ENCODE measurements at regions not wholly inside any gene's neighbourhood (a gene's known extent, or its start where the extent isn't known, plus 50 kb on each side); places are given as distances from the start of the nearest gene placed in this dataset.

- ATAC-seq: no peak
- H3K36me3 ChIP-seq (ENCODE audit: control insufficient read depth in 1 of 2, insufficient read depth in 2 of 2, low read length in 2 of 2): no peaks in the 10 kb centered on the region
- H3K27ac ChIP-seq (ENCODE audit: low read depth, low read length): no peak overlapping the region
- no peaks in the 10 kb centered on the region for H3K9me2 ChIP-seq (ENCODE audit: insufficient read depth)
- no peaks in the 10 kb centered on the region for H3K9me3 ChIP-seq (ENCODE audit: control insufficient read depth in 1 of 2, insufficient read depth in 1 of 2, low read depth in 1 of 2, low read length in 2 of 2)
- no peak overlapping the region for H3K9ac ChIP-seq (ENCODE audit: low read length)
- TF ChIP-seq, protein P1, sequence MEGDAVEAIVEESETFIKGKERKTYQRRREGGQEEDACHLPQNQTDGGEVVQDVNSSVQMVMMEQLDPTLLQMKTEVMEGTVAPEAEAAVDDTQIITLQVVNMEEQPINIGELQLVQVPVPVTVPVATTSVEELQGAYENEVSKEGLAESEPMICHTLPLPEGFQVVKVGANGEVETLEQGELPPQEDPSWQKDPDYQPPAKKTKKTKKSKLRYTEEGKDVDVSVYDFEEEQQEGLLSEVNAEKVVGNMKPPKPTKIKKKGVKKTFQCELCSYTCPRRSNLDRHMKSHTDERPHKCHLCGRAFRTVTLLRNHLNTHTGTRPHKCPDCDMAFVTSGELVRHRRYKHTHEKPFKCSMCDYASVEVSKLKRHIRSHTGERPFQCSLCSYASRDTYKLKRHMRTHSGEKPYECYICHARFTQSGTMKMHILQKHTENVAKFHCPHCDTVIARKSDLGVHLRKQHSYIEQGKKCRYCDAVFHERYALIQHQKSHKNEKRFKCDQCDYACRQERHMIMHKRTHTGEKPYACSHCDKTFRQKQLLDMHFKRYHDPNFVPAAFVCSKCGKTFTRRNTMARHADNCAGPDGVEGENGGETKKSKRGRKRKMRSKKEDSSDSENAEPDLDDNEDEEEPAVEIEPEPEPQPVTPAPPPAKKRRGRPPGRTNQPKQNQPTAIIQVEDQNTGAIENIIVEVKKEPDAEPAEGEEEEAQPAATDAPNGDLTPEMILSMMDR (IDR thresholded peaks at IDR 0.05 in 2 of 3, conservative IDR thresholded peaks at IDR 0.05 in 1 of 3; ENCODE audit: borderline replicate concordance in 1 of 3, insufficient read depth in 1 of 3, low read depth in 2 of 3, low read length in 2 of 3): no peak
- H3K4me2 ChIP-seq (ENCODE audit: low read length): no peak overlapping the region
- RAD21 ChIA-PET (ENCODE audit: low non-redundant PET in 1 of 2, low total read pairs in 2 of 2, uncharacterized antibody in 2 of 2, unreplicated experiment in 2 of 2): no interaction called here
- no peak overlapping the region for H2AFZ ChIP-seq (ENCODE audit: low read depth, low read length, poor library complexity, severe bottlenecking)
- CTCF ChIA-PET: no interaction called here
- no peaks in the 10 kb centered on the region for H3K27me3 ChIP-seq (ENCODE audit: insufficient read depth, low read length)
- BruUV-seq (replicated peaks): no TSS peak
- H3K4me3 ChIP-seq (replicated peaks in 1 of 2; ENCODE audit: low read depth in 1 of 2, low read length in 2 of 2): no peak overlapping the region
- H3K79me2 ChIP-seq (ENCODE audit: insufficient read depth, low read length): no peaks in the 10 kb centered on the region
- intact Hi-C loops (cut with micrococcal nuclease): no loop called here
- POLR2A ChIA-PET: no interaction called here
- no peaks in the 10 kb centered on the region for H3K4me1 ChIP-seq (ENCODE audit: control insufficient read depth in 1 of 2, insufficient read depth in 2 of 2, low read length in 2 of 2)
- DNase-seq (ENCODE audit: low read depth, low spot score): no peak
- H4K20me1 ChIP-seq (ENCODE audit: insufficient read depth): no peaks in the 10 kb centered on the region
These were observed 1215.2 kb downstream of the SI start for GRCh38 chr3:163863146-163863545.

GRCh38 chr3:163852233-163852632, 1226.1 kb downstream of the SI start:
- no TSS peak for BruUV-seq (replicated peaks)
- H3K27me3 ChIP-seq (ENCODE audit: insufficient read depth, low read length): no peaks in the 10 kb centered on the region
- H3K9me3 ChIP-seq (ENCODE audit: control insufficient read depth in 1 of 2, insufficient read depth in 1 of 2, low read depth in 1 of 2, low read length in 2 of 2): no peaks in the 10 kb centered on the region
- no peak overlapping the region for H3K4me3 ChIP-seq (replicated peaks in 1 of 2; ENCODE audit: low read depth in 1 of 2, low read length in 2 of 2)
- ChIA-PET CTCF (no interaction called here), RAD21 (ENCODE audit: low non-redundant PET in 1 of 2, low total read pairs in 2 of 2, uncharacterized antibody in 2 of 2, unreplicated experiment in 2 of 2) (no interaction called here), POLR2A (no interaction called here)
- no peak overlapping the region for H3K27ac ChIP-seq (ENCODE audit: low read depth, low read length)
- no peaks in the 10 kb centered on the region for H3K36me3 ChIP-seq (ENCODE audit: control insufficient read depth in 1 of 2, insufficient read depth in 2 of 2, low read length in 2 of 2)
- ATAC-seq (no peak), DNase-seq (ENCODE audit: low read depth, low spot score) (no peak)
- no peaks in the 10 kb centered on the region for H3K9me2 ChIP-seq (ENCODE audit: insufficient read depth)
- no peak overlapping the region for H2AFZ ChIP-seq (ENCODE audit: low read depth, low read length, poor library complexity, severe bottlenecking)
- intact Hi-C loops (cut with micrococcal nuclease): no loop called here
- H3K79me2 ChIP-seq (ENCODE audit: insufficient read depth, low read length): no peaks in the 10 kb centered on the region
- TF ChIP-seq POLR2AphosphoS5 (IDR thresholded peaks at IDR 0.05; ENCODE audit: low read depth, low read length) (no peak), MAX (IDR thresholded peaks at IDR 0.05) (no peak), SRF (IDR thresholded peaks at IDR 0.05; ENCODE audit: low read depth) (no peak), SIN3A (IDR thresholded peaks at IDR 0.05; ENCODE audit: low read depth) (no peak), JUND (IDR thresholded peaks at IDR 0.05) (no peak), FOSL1 (IDR thresholded peaks at IDR 0.05; ENCODE audit: low read depth) (no peak), ZNF274 (IDR thresholded peaks at IDR 0.05; ENCODE audit: low read depth, low read length) (no peak), RAD21 (IDR thresholded peaks at IDR 0.05; ENCODE audit: low read depth) (no peak), SP1 (IDR thresholded peaks at IDR 0.05; ENCODE audit: low read depth) (no peak)
- no peaks in the 10 kb centered on the region for H3K4me1 ChIP-seq (ENCODE audit: control insufficient read depth in 1 of 2, insufficient read depth in 2 of 2, low read length in 2 of 2)
- H3K9ac ChIP-seq (ENCODE audit: low read length): no peak overlapping the region
- H3K4me2 ChIP-seq (ENCODE audit: low read length): no peak overlapping the region
- H4K20me1 ChIP-seq (ENCODE audit: insufficient read depth): no peaks in the 10 kb centered on the region

Data from HCT116 (cell line).